DMS 273 treated with DMSO at 0.1 percent for 48 hours (cell line): ENCODE measurements at regions not wholly inside any gene's neighbourhood (a gene's known extent, or its start where the extent isn't known, plus 50 kb on each side); places are given as distances from the start of the nearest gene placed in this dataset.
"Not testable (repeated sequence)": the region's sequence is repeated elsewhere in the genome, so short reads cannot be mapped to it uniquely, and the experiment has no call there.

Experiments used
- DNase-seq: peaks from one replicate; lab custom pipeline; 2025; lab: John Stamatoyannopoulos, UW

DNA sequence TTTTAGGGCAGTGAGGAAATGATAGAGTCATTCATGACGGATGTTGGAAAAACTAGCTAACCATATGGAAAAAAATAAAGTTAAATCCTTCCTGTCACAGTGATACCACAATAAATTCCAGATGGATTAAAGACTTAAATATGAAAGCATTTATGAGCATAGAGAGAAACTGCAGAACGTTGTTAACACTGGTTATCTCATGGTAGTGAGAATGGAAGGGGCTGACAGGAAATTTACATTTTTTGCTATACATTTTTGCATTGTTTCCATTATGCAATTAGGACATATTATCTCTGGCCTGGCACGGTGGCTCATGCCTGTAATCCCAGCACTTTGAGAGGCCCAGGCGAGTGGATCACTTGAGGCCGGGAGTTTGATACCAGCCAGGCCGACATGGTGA, 130.5 kb upstream of the VOPP1 start:
- DNase-seq: not testable (repeated sequence)

- not testable (repeated sequence) for DNase-seq
These were observed 127.1 kb upstream of the VOPP1 start for GRCh38 chr7:55699450-55699842.

DNA sequence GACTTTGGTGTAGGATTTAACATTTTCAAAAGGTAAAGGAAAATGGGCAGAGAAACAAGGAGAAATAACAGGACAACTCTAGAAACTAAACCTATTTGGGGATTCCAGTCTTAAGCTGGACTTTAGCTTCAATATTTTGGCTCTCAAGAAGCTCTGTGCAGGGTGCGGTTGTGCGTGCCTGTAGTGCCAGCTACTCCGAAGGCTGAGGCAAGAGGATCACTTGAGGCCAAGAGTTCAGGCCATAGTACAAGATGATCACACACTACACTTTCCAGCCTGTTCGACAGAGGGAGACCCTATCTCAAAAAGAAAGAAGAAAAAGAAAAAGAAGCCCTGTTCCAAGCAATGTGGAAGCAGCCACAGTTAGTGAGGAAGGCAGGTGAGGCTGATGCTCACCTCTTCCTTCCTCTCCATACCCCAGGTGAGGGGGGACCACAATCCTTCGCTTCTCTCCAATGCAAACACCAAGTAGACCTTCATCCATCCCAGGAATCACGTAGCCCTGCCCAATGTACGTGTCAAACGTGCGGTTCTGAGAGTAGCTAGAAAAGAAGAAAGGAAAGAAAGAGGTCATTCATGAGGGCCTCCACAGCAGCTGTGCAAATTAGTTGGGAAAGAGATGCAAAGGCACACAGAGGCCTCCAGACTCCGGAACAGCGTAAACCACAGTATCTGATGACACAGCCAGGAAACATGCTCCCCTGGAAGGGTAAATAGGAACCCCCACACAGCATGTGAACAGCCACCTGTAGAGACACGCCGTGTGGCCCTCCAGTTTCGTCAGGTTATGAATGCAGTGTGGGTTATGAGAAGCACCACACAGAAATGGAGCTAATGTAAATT, 126.5 kb upstream of the VOPP1 start:
- not testable (repeated sequence) for DNase-seq

GRCh38 chr7:55695893-55696701, 123.8 kb upstream of the VOPP1 start:
- DNase-seq: not testable (repeated sequence)

- DNase-seq: not testable (repeated sequence)
These were observed 122.2 kb upstream of the VOPP1 start for GRCh38 chr7:55694484-55694883.

GRCh38 chr7:55688684-55689681, 116.7 kb upstream of the VOPP1 start:
- not testable (repeated sequence) for DNase-seq

DNA sequence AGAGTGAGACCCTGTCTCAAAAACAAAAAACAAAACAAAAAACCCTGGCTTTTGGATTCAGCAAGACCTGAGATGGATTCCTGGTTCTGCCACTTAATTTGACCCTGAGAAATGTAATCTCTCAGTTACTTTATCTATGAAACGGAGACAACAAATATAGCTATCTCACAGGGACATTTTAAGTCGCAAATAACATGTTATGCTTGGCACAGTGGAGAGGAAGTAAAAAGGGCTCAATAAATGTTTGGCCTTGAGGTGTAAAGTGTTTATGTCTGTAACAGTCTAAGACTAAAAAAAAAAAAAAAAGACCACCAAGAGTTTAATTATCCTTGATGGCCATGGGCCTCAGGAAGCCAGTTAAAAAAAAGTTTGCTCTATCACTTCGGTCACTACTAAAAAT, 116.0 kb upstream of the VOPP1 start:
- DNase-seq: not testable (repeated sequence)

DNA sequence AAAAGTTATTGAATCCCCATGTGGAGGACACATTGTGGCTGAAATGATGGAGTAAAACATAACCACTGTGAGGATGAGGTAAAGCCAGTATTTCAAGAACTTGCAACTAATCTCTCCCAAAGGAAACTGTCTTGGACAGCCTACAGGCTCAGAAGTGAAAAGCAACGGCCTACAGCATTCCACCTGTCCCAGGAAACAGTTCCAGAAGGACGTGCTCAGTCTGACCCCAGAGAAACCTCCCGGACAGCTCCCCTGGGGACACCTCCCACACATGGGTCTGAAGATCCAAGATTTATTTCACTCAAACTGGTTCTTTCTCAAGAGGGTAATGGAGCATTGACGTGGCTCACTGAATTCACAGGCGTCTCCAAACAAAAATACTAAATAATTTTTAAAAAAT, 115.0 kb upstream of the VOPP1 start:
- not testable (repeated sequence) for DNase-seq

GRCh38 chr7:55686771-55687170, 114.5 kb upstream of the VOPP1 start:
- not testable (repeated sequence) for DNase-seq

DNA sequence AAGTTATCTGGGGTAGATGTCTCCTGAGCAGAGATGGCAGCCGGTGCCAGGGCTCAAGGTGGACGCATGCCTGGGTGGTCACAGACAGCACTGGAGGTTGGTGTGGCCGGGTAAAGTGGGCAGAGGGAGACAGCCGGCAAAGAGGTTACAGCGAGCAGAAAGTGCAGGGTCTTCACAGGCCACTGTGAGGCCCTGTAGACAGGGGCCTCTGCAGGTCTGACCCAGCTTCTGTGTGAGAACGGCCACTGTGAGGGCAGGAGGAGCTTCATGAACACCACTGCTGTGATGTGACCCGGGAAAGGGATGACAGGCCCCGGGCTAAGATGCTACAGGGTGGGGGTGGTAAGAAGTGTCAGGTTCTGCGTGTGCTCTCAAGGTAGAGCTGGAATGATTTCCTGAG, 111.2 kb upstream of the VOPP1 start:
- DNase-seq: not testable (repeated sequence)

GRCh38 chr7:55675589-55675988, 103.3 kb upstream of the VOPP1 start:
- not testable (repeated sequence) for DNase-seq

- not testable (repeated sequence) for DNase-seq
These were observed 101.2 kb upstream of the VOPP1 start for GRCh38 chr7:55673525-55673924.

DNA sequence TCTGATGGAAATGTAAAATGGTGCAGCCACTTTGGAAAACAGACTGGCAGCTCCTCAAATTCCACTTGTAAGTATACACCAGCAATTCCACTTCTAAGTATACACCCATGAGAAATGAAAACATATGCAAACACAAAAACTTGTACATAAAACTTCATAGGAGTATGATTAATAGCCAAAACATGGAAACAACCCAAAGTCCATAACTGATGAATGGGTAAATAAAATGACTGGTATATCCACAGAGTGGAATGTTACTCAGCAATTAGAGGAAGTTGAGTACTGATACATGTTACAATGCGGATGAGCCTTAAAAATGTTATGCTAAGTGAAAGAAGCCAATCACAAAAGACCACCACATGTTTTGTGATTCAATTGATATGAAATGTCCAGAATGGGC, 99.8 kb upstream of the VOPP1 start:
- not testable (repeated sequence) for DNase-seq

DNA sequence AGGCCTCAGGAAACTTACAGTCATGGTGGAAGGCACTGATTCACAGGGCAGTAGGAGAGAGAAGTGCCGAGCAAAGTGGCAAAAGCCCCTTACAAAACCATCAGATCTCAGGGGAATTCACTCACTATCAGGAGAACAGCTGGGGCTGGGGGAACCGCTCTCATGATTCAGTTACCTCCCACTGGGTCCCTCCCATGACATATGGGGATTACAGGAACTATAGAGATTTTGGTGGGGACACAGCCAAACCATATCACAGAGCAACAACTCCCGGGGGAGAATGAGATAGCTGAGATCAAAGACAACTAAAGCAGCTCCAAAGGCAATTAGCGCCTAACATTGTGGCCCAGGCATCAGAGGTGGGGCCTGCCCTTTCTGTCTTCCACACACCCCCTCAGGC, 85.4 kb upstream of the VOPP1 start:
- DNase-seq: peak; percentile 92

DNA sequence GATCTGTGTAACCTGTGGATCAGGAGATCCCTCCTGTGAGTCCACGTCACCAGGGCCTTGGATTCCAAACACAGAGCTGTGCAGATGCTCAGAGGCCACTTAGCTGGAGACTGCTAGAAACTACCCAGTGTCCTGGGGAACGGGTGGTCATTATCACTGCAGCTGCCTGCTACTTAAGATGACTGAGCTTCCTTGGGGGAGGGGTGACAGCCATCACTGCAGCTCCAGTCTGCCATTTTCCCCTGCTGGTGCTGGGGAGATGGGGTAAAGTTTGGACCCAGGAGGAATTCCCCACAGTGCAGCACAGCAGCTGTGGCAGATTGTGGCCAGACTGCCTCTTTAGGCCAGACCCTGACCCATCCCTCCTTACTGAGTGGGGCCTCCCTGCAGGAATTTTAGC, 78.8 kb upstream of the VOPP1 start:
- DNase-seq: no peak

DNA sequence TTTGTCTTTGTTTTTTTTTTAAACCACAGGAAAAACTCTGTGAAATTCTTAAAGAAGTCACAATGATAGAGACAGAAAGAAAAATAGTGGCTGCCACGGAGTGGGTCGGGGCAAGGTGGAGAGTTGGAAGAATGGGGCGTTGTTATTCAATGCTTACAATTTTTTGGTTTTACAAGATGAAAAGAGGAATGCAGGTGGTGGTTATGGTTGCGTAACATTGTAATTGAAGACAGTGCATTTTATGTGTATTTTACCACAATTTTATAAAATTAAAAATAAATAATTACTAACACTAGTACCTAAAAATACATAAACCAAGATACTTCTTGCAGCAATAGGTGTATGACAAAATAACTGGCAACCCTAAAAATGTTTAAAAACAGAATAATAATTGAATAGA, 76.9 kb upstream of the VOPP1 start:
- no peak for DNase-seq

DNA sequence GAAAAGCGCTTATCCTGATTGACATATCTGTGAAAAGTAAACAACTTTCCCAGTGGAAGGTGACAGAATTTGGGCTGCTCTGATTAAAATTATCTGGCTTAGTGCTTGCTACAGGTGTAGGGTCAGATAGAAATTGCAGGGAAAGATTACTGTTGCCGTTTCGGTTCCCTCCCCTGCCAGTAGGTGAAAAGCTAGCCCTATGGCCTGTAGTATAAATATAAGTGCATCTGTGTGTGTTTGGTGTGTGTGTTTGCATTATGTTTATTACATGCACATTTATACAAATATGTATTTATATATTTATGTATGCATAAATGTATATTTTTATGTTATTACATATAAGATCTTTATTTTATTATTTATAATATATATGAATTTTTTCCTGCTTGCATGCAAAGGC, 72.3 kb upstream of the VOPP1 start:
- no peak for DNase-seq

- DNase-seq: no peak
These were observed 70.0 kb upstream of the VOPP1 start for GRCh38 chr7:55642266-55642665.

DNA sequence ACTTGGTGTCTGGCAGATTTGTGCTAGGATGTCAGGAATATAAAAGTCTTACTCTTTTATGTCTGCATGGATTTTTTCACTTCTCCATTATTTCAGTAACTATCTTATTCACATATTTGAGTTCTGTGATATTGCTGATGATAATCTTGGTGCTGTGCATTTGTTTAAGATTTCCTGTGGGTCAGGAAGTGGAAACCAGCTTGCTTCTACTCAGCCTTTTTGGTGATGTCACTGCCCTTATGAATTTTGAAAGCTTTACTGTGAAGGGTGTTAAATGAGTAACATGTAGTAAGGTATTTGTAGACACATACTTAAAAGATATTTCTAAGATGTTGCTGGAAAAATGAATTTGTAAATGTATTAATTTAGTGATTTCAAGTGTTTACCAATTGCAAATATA, 69.5 kb upstream of the VOPP1 start:
- DNase-seq: no peak

DNA sequence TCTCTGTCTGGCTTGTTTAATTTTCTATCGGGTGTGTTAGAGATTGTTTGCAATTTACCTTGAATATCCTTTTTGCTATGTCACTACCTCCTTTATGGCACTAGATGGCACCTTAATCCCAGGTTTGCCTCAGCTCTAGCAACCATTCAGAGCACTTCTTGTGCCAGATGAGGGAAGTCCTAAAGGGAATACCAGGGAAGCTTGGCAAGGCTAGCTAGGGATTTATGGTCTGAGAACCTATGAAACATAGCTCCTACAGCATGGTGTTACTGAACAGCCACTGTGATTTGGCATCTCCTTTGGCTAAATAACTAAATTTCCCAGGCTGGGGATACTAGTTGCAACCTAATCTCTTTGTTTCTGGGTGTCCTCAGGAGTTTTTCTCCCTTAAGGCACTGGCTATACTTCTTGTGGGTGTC, 69.0 kb upstream of the VOPP1 start:
- DNase-seq: peak; percentile 76

GRCh38 chr7:55639640-55640039, 67.3 kb upstream of the VOPP1 start:
- DNase-seq: no peak
